Prostate gland (tissue), 2 donors: ENCODE measurements at regions not wholly inside any gene's neighbourhood (a gene's known extent, or its start where the extent isn't known, plus 50 kb on each side); places are given as distances from the start of the nearest gene placed in this dataset.

ENCODE experiments used
- DNase-seq: peaks from one replicate; pipeline ENCODE4 v3.0.0-alpha.2; 2019; ENCODE audit warnings: low spot score
- H3K27ac ChIP-seq, 2 donors: fragments of 200-600 bp; sonication (generic); 2 replicates each; pipeline ENCODE4 v1.5.1; 2017 to 2019
- H3K27me3 ChIP-seq: fragments of 200-600 bp; sonication (generic); replicated peaks from 2 replicates; pipeline ENCODE4 v1.5.1; 2019; ENCODE audit not compliant: insufficient read depth
- H3K36me3 ChIP-seq, 2 donors: fragments of 200-600 bp; sonication (generic); 1 replicate in 1 of 2; 2 replicates in 1 of 2; pipeline versions ENCODE4 v1.5.1 to v1.8.1; 2017 to 2019
- H3K4me1 ChIP-seq: fragments of 200-600 bp; sonication (generic); replicated peaks from 2 replicates; pipeline ENCODE4 v1.5.1; 2019
- H3K4me3 ChIP-seq, 2 donors: fragments of 200-600 bp; sonication (generic); 2 replicates each; pipeline ENCODE4 v1.5.1; 2017 to 2019
- H3K9me3 ChIP-seq: fragments of 200-600 bp; sonication (generic); 2 replicates; pipeline ENCODE4 v1.5.1; 2017
- CTCF ChIP-seq, 4 experiments: fragments of 200-600 bp in 2 of 4; fragments of 450-650 bp in 2 of 4; sonication (generic) in 2 of 4; IDR thresholded peaks; 1 replicate in 3 of 4; 2 replicates in 1 of 4; pipeline ENCODE4 v1.5.1; 2016 to 2019; ENCODE audit warnings: antibody characterized with exemption in 4 of 4, mild to moderate bottlenecking in 2 of 4, moderate library complexity in 2 of 4
- POLR2A ChIP-seq: fragments of 450-650 bp; IDR thresholded peaks from one replicate; pipeline ENCODE4 v1.6.1; 2016; ENCODE audit warnings: antibody characterized with exemption, mild to moderate bottlenecking
- POLR2AphosphoS5 ChIP-seq: sonication (generic); formaldehyde crosslinking; IDR thresholded peaks from one replicate; pipeline ENCODE4 v1.6.1; 2017; ENCODE audit warnings: antibody characterized with exemption
- WGBS: methylation state at CpG from one replicate; pipeline ENCODE4 v1.1.5; 2018; 5-methylcytosine and 5-hydroxymethylcytosine counted together
- intact Hi-C: fragments of 100-400 bp; cut with DNase I; formaldehyde crosslinking; loops from one replicate; pipeline ENCODE4 v1.14.2; 2022

GRCh38 chr18:28284132-28284531 lies 107.2 kb upstream of the CDH2 start:
- Histone ChIP-seq H3K9me3 (no peaks in the 10 kb centered on the region), H3K4me1 (no peaks in the 10 kb centered on the region), H3K4me3 (no peak overlapping the region), H3K27ac (no peak overlapping the region), H3K36me3 (no peaks in the 10 kb centered on the region), H3K27me3 (no peaks in the 10 kb centered on the region)
- 61% methylated on average over 5 of the region's 5 CpGs for WGBS
- TF ChIP-seq POLR2A (no peak), POLR2AphosphoS5 (no peak), CTCF (IDR thresholded peaks at IDR 0.05) (no peak)
- no peak for DNase-seq
- intact Hi-C loops = no loop called here

- no peak for DNase-seq
- Histone ChIP-seq H3K36me3 (no peaks in the 10 kb centered on the region), H3K27ac (no peak overlapping the region), H3K9me3 (no peaks in the 10 kb centered on the region), H3K27me3 (no peaks in the 10 kb centered on the region), H3K4me1 (no peaks in the 10 kb centered on the region), H3K4me3 (no peak overlapping the region)
- 61% methylated on average over 2 of the region's 2 CpGs for WGBS
- intact Hi-C loops = no loop called here
- TF ChIP-seq POLR2AphosphoS5 (no peak), CTCF (IDR thresholded peaks at IDR 0.05) (no peak), POLR2A (no peak)
Measured at GRCh38 chr18:28281400-28281799, 104.5 kb upstream of the CDH2 start.

- H3K9me3 ChIP-seq = no peaks in the 10 kb centered on the region
- H3K4me1 ChIP-seq = no peaks in the 10 kb centered on the region
- intact Hi-C loops = no loop called here
- WGBS = 91% methylated on average over 2 of the region's 2 CpGs
- H3K36me3 ChIP-seq = no peaks in the 10 kb centered on the region
- no peak overlapping the region for H3K27ac ChIP-seq
- DNase-seq = no peak
- TF ChIP-seq CTCF (IDR thresholded peaks at IDR 0.05) (no peak), POLR2AphosphoS5 (no peak), POLR2A (no peak)
- no peaks in the 10 kb centered on the region for H3K27me3 ChIP-seq
- no peak overlapping the region for H3K4me3 ChIP-seq
Measured at GRCh38 chr18:28269750-28270149, 92.8 kb upstream of the CDH2 start.

GRCh38 chr18:28267878-28268625 lies 91.1 kb upstream of the CDH2 start:
- Histone ChIP-seq H3K4me3 (no peak overlapping the region), H3K36me3 (no peaks in the 10 kb centered on the region), H3K27ac (no peak overlapping the region), H3K9me3 (no peaks in the 10 kb centered on the region), H3K27me3 (no peaks in the 10 kb centered on the region), H3K4me1 (no peaks in the 10 kb centered on the region)
- intact Hi-C loops = no loop called here
- 65% methylated on average over 4 of the region's 4 CpGs for WGBS
- TF ChIP-seq POLR2A = no peak
- no peak for TF ChIP-seq CTCF (IDR thresholded peaks at IDR 0.05)
- no peak for TF ChIP-seq POLR2AphosphoS5
- DNase-seq = no peak

GRCh38 chr18:28267276-28267675 lies 90.3 kb upstream of the CDH2 start:
- H3K27me3 ChIP-seq = no peaks in the 10 kb centered on the region
- 49% methylated on average over 2 of the region's 2 CpGs for WGBS
- H3K36me3 ChIP-seq = no peaks in the 10 kb centered on the region
- H3K9me3 ChIP-seq = no peaks in the 10 kb centered on the region
- intact Hi-C loops = no loop called here
- no peak overlapping the region for H3K27ac ChIP-seq
- H3K4me3 ChIP-seq = no peak overlapping the region
- TF ChIP-seq POLR2AphosphoS5 = no peak
- TF ChIP-seq CTCF (IDR thresholded peaks at IDR 0.05) = no peak
- TF ChIP-seq POLR2A = no peak
- no peaks in the 10 kb centered on the region for H3K4me1 ChIP-seq
- no peak for DNase-seq
